NCI-H345 treated with DMSO at 0.1 percent for 48 hours (cell line): ENCODE measurements at regions not wholly inside any gene's neighbourhood (a gene's known extent, or its start where the extent isn't known, plus 50 kb on each side); places are given as distances from the start of the nearest gene placed in this dataset.

Source experiments
- DNase-seq: peaks from one replicate; lab custom pipeline; 2025; ENCODE audit not compliant: unreplicated experiment; lab: John Stamatoyannopoulos, UW

DNA sequence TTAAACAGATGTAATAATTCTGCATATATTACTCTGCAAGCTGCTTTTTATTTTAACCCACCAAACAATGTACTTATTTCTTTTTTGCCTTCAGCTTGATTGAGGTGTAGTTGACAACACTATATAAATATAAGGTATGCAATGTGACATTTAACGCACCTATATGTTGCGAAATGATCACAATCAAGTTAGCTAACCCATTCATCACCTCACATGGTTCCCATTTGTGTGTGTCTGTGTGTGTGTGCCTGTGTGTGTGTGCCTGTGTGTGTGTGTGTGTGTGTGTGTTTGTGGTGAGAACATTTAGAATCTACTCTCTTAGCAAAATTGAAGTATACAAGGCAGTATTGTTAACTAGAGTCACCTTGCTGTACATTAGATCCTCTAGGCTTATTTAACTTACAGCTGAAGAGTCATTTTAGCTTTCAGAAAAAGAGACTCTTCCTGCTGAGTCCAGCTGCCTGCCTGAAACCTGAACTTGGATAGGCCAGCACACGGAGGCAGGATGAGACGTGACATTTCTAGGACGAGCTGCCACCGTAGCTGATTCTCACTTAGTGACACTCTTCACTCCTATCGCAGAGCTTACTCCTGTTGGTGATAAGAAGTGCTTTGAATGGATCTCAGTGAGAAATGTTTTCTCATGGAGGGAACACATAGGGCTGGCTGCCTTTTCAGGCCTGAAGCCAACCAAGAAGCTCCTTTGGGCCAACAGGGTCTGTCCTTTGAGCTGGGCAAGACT, 126.5 kb upstream of the RIPOR2 start:
- DNase-seq = peak; percentile 48

DNA sequence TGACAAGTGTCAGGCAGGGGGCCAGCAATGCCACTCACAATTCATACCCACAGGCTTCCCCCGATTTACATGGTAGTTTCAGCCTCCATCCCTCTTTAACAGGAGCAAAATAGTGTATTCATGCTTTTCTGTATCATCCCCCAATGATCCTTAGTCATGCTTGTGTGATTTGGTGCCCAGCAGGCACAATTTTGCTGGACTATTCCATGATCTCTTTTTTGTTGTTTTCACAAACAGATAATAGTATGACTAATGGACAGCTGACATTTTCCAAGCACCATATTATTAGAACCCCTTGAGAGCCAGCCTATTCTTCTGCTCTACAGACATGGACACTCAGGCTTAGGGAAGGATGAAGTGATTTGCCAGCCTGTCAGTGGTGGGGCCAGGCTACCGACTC, 128.2 kb upstream of the RIPOR2 start:
- DNase-seq = no peak

DNA sequence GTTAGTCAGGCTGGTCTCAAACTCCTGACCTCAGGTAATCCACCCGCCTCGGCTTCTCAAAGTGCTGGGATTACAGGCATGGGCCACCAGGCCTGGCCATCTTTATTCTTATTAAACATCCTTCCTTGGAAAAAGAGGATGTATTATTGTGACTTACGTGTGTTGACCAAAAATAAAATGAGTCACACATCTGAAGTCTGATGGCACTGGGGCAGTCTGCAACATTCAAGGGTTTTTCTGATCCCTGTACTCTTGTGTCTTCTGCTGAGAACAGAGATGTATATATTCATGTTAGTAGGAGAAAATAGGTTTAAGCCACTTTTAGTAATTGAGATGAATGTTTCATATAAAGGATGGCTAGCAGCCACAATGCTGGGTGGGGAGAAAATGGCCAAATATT, 129.9 kb upstream of the RIPOR2 start:
- DNase-seq = no peak

DNA sequence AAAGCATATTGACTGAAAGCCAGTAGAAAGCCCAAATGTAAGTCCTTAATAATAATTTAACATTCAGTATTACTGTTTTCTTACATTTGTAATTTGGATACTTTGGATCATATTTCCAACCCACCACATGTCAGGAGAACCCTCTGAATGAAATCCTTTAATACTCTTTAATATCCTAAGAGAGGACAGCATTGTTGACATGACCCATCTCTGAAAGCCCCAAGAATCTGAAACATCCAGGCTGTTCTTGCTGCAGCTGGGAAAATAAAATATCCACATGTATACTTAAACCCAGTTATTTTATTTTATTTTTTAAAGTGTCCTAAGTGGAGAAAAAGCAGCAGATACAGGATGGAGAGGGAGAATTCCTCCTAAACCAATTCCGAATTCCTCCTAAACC, 130.8 kb upstream of the RIPOR2 start:
- DNase-seq = no peak

DNA sequence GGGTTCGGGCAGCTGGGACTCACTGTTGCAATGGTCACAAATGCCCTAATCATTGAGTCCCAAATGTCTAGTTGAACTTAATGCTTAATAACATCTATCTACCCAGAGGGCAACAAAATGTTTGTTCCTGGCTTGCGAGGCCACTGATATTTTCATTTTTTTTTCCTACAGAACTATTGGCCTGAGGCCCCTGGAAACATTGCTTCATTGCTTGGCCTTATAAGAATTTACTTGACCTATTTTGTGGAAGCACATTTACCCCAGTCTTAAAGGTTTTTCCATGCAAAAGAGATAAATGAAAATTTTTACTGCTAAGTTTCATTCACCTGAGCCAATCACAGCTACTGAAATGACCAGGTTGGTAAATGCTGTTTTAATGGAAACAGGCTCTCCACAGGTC, 133.1 kb upstream of the RIPOR2 start:
- no peak for DNase-seq

DNA sequence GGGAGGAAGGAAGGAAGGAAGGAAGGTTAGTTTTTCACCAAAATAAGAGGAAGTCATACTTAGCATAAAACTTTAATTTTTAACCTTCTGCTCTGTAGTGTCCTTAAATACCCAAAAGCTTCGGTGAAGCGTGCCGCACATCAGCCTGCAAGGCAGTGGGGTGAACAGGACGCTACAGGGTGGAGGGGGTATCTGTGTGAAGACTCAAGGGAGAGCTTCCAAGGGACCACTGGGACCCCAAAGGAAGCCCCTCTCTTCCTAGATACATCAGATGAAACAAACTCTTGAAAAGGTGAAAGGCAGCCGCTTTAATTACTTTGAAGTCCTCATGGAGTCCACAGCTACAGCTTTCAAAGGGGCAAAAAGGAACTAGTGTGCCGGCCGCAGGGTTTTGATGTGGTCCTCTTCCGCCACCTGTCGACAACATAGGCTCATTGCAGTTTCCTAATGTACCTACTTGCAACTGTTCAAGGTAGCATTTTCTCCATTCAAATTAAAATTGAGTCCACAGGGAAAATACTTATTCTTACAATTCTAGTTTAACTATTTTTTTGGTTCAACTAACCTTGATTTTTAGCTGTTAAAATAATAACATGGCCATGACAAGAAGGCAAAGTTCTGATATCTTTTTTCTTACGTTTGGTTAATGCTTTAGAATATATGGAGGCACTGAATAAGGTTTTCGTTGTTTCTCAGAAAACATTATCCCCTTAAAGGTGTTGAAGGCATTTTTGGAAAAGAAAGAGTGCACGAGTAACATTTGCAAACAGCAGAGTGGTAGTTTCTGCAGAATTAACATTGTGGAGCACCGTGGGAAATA, 135.0 kb upstream of the RIPOR2 start:
- DNase-seq = peak; percentile 72

DNA sequence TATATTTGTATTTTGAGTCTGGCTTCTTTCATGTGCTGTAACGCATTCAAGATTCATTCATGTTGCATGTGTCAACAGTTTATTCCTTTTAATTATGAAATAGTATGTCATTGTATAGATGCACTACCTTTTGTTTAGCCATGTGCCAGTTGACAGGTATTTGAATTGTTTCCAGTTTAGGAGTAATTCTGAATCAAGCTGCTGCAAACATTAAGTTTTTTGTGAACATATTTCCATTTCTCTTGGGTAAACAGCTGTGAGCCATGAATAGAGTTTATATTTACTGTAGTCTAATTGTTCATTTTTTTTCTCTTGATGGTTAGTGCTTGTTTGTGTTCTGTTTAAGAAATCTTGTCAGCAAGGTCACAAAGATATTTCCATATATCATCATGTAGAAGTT, 142.4 kb upstream of the RIPOR2 start:
- peak; percentile 0 for DNase-seq

DNA sequence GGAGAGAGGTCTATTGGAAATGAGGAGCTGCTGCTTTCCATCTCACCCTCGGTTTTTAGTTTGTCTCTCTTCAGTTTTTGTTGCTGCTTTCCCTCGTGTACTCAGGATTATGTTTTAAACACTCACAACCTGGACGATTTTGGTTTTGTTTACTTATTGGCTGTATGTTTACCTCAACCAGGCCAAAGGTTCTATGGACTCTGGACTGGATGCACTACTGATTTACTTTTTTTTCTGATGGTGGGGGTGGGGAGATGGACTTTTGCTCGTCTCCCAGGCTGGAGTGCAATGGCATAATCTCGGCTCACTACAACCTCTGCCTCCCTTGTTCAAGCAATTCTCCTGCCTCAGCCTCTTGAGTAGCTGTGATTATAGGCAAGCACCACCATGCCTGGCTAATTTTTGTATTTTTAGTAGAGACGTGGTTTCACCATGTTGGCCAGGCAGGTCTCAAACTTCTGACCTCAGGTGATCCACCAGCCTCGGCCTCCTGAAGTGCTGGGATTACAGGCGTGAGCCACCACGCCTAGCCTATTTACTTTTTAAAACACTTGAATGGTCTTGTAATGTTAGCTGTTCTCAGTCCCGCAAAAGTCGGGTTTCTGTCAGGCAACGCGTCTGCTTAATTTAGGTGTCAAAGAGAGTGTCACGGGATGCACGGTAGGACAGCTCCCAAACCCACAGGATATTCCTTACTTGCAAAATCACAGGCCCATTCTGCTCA, 148.2 kb upstream of the RIPOR2 start:
- DNase-seq = no peak

DNA sequence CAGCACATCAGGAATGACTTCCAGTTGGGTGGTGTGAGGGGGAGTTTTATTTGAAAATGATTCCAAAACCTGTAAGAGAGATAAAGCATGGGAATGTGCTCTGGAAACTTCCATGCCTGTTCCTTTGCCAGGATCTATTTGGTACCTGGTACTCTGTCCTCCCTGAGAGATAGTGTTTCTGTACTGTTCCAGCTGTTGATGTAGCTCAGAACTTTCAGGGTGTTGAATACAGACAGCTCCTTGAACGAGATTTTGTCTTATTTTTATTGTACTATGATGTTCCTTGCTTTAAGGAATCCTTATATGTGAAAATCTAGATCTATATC, 148.7 kb upstream of the RIPOR2 start:
- DNase-seq = no peak

DNA sequence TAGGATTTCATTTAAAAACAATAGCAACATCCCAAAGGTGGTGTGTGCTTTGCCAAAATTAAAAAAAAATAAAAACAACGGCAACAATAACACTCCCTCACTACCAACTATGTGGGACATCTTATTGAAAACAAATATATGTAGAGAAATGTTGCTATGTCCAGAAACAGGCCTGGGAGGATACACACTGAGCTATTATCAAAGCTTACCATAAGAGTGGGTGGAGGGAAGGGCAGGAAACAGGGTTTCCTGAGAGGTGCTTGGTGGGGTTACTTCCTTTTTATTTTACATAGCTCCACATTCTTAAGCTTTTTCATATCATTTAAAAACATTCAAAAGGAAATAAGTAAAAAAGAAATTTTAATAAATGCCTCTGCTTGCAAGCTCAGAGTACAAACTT, 150.0 kb upstream of the RIPOR2 start:
- no peak for DNase-seq

DNA sequence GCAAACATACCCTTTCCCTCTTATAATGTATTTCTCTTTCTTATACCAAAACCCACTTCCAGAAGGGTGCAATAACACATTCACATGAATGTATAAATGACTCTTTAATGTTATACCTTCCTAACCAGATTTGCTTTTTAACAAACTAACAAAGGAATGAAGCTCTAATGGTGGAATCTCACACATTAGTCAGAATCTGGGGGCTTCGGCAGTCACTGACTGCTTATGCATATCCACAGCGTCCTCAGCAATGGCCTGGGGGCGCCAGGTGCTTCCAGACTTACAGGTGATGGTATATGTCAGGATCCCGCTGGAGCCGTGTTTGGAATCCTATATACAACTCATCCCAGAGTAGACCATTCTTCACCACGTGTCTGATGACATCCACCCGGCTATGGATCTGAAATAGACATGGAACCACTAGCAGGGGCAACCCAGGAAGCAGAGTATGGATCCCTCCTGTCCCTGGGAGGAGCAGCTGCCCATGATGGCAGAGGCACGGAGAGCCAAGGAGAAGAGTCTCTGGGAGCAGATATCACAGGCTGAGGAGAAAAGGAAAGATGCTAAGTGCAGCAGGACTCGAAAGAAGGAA, 150.8 kb upstream of the RIPOR2 start:
- DNase-seq = no peak

DNA sequence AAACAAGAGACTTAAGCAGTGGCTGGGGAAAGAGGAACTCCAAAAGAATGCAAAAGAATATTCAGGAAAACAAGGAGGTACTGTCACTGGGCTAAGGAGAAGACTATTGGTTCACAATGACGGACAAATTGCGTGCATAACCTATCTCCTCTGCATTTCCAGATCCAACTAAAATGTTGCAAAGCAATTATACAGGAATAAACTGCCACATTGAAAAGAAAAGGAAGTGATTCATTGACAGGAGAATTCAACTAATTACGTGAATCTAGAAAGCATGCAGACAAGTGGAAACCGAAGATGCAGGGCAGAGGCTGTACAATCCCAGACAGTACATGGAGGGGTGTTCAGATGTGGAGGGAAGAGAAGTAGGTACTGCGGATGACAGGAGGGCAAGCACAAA, 152.8 kb upstream of the RIPOR2 start:
- no peak for DNase-seq

DNA sequence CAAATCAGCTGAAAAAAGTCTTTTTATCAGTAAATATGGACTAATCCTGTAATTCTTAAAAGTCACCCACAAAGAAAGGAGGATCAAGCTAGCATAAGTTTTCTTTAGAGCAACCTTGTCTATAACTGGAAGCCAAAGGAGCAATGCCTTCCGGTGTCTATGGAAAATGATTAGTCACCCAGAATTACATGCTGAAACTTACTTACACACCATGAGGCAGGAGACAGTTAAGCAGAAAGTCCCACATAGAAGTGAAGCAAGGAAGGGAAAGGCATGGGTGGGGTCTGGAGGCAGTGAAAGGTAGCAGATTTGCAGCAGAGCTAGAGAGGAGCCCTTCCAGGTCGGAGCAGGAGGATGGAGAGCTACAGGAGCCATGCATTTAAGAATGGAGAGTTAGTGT, 153.7 kb upstream of the RIPOR2 start:
- DNase-seq = no peak

DNA sequence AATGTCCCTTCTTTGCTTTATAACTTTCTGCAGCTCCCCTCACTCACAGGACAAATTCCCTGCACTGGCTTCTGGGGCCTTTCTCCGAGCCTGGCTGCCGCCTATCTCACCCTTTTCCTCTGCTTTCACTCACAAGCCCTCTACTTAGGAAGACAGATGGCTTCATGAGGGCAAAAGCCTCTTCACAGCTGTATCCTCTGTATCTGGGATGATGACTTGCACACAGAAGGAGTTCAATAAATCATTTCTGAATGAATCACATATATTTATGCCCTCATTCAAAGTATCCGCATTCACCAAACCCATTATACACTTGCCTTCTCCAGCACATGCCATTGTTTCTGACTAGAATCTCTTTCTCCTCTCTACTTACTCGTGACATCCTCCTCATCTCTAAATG, 159.0 kb upstream of the RIPOR2 start:
- no peak for DNase-seq

DNA sequence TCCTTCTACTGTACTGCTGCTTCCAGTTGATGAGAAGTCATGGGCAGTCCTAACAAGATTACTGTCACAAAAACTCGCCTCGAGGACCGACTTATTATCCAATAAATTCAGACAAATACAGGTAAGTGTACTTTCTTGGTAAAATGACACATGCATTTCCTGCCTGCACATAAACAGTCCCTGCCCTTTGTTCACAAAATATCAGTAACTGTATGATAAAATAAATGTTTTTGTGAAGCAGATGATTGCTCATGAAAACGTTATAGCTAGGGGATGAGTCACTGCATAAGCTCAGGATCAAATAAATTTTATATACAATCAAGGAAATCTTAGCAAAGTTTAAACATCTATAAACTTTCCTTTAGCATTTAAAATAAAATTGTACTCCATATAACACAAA, 164.5 kb upstream of the RIPOR2 start:
- DNase-seq = no peak

DNA sequence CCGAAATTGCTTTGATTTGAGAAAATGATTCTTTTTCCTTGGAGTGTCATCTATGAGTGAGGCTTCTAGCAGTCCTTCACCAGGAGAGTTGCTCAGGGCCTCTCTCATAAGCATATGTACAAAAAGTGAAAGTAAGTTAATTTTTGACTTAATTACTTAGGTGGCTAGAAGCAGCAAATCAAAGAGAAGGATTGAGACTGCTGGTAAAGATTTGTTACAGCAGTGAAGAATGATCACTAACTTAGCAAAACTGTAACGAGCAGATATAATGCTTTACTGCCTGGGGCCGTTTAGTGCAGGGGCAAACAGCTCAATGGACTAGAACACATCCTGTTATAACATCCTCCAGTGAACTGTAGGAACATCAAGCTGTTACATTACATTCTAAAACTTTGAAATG, 167.8 kb upstream of the RIPOR2 start:
- DNase-seq = no peak

DNA sequence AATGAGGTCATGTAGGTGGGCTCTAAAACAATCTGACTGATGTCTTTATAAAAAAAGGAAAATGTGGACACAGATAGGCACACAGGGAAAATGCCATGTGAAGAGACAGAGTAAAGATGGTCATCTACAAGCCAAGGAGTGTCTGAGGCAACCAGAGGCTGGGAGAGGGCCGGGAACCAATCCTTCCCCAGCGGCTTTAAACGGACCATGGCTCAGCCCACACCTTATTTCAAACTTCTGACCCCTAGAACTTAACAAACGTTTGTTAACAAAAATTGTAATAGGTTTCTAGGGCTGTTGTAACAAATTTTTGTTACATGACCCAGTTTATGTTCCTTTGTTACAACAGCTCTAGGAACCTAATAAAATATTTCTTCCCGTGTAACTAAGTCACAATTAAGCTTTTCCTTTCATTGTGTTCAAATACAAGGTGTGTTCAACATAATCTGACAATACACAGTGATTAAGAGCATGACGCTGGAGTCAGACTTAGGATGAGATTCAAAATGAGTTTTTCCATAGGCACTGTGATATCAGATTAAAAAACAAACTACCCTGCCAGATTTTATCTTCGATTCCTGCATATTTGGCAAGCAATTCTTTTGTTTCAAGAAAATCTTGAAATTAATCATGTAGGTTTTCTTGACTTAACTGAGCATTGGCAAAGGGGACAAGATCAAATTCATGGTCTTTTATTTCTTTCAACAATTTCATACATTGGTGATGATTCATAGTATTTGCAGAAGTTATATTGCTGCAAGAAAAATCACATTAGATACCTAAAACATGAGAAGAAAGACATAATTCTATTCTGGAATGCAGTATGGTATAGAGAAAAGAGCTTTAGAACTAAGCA, 169.5 kb upstream of the RIPOR2 start:
- no peak for DNase-seq

DNA sequence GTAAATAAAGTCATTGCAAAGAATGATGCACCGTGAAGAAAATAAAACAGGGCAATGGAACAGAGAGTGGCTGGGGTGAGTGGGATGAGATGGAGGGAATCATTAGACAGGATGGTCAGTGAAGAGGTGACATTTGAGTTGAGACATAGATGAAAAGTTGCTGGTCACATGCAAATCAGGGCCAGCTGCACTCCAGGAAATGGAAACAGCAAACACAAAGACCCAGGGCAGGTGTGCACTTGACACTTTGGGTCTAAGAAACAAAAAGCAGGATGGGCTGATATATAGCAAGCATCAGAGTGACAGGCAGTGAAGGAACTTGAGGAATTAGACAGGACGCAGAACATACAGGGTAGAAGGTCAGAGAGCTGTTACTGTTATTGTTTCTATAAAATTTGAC, 171.5 kb upstream of the RIPOR2 start:
- no peak for DNase-seq

DNA sequence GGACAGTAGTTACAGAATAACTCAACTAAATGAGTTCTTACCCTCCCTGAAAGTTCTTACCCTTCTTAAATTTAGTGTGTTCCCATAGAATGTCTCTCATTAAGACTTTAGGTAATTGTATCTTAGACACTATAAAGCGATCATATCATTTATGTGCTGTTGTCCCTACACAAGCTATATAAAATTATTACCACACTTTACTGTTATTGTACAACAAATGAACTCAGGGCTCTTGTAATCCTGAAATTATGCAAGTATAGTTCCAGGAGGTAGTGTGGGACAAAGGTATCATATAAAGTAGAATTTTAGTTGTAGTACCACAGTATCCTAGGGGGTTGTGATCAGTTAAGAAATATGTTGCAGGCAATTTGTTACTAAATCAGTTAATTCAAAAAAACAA, 167.4 kb upstream of the CARMIL1 start:
- DNase-seq = no peak

DNA sequence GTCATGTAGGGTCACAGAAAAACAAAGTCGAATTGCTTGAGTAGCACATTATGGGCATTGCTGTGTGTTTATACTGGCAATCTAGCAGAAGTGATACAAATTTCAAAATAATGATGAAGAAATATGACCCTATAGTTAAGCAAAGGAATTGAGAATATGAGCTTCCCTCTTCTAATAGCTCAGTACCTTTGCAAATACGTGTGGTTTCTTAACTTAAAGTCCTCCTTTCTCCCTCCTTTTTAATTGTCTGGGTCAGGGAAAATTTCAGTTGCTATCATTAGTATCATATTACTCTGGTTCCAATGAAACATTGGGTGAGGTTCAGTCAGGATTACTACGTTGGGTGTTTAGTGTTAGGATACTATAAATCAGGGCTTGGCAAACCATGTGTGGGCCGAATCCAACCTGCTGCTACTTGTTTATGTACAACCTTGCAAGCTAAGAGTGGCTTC, 166.8 kb upstream of the CARMIL1 start:
- DNase-seq = no peak

DNA sequence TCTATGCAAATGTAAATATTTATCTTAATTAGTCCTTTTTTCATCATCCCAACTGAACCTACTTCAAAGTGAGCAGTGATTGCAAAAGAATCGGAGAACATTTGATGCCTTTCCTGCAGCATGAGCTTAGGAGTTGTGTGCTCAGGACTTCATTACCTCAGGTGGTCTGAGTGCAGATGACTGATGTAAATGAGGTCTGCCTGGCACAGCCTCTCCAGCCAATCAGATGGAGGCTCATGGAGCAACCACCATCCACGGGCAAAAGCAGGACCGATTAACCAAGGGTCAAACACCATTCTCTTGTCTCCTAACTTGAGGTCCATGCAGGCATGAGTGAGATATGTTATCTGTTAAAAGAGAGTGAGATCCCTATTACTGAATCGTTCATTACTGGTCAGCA, 165.7 kb upstream of the CARMIL1 start:
- no peak for DNase-seq
